Psoas muscle (tissue), 7 donors: ENCODE measurements at regions not wholly inside any gene's neighbourhood (a gene's known extent, or its start where the extent isn't known, plus 50 kb on each side); places are given as distances from the start of the nearest gene placed in this dataset.

Experiments used
- ATAC-seq, 4 donors: fragments of 200-7000 bp; cut with Tn5 transposase; one replicate each; pipeline ENCODE4 v1.9.1; 2020; ENCODE audit warnings: moderate library complexity in 3 of 4, mild to moderate bottlenecking in 2 of 4
- DNase-seq, 2 donors: peaks; one replicate each; pipeline ENCODE4 v3.0.0-alpha.2; 2020
- H3K27ac ChIP-seq: fragments of 200-600 bp; one replicate; pipeline ENCODE4 v1.8.0; 2022
- H3K27me3 ChIP-seq, 3 donors: fragments of 200-600 bp in 1 of 3; one replicate each; pipeline versions ENCODE4 v1.6.1 to v1.8.0; 2013 to 2022; ENCODE audit warnings: low read length in 2 of 3, mild to moderate bottlenecking in 2 of 3, moderate library complexity in 1 of 3; ENCODE audit not compliant: insufficient read depth in 3 of 3
- H3K36me3 ChIP-seq, 2 donors: fragments of 200-600 bp in 1 of 2; one replicate each; pipeline versions ENCODE4 v1.6.1 to v1.8.0; 2013 to 2022; ENCODE audit warnings: low read depth in 1 of 2, mild to moderate bottlenecking in 1 of 2, moderate library complexity in 1 of 2; ENCODE audit not compliant: insufficient read depth in 1 of 2
- H3K4me1 ChIP-seq: fragments of 200-600 bp; one replicate; pipeline ENCODE4 v1.8.0; 2022
- H3K4me3 ChIP-seq: fragments of 200-600 bp; one replicate; pipeline ENCODE4 v1.8.0; 2022; ENCODE audit warnings: mild to moderate bottlenecking
- H3K9me3 ChIP-seq: fragments of 200-600 bp; one replicate; pipeline ENCODE4 v1.8.0; 2022
- WGBS, 3 donors: extraction: QIAGEN DNeasy Blood & Tissue Kit; methylation state at CpG; one replicate each; pipeline versions ENCODE4 v1.1.6 to v1.1.7; 2013; 5-methylcytosine and 5-hydroxymethylcytosine counted together
- intact Hi-C, 2 donors: fragments of 100-400 bp; cut with DNase I; formaldehyde crosslinking; loops; one replicate each; pipeline versions ENCODE4 v1.11.0 to v1.14.2; 2022
- TF ChIP-seq, protein P1 (sequence below): fragments of 200-600 bp; IDR thresholded peaks from one replicate; pipeline ENCODE4 v1.8.0; 2022; ENCODE audit warnings: antibody characterized with exemption
- donor health status: healthy with polysubstance abuse.
- donor health status: DM: no; HTN: no; CAD: no; lungs with moderate emphysema.
- donor health status: Bipolar disorder and iron deficiency.
- donor health status: healthy.
- donor health status: DM: yes; HTN: yes; CAD: no.
- donor health status: DM: no; HTN: no; CAD: no.
- donor health status: DM: yes; HTN: yes; CAD: no.

DNA sequence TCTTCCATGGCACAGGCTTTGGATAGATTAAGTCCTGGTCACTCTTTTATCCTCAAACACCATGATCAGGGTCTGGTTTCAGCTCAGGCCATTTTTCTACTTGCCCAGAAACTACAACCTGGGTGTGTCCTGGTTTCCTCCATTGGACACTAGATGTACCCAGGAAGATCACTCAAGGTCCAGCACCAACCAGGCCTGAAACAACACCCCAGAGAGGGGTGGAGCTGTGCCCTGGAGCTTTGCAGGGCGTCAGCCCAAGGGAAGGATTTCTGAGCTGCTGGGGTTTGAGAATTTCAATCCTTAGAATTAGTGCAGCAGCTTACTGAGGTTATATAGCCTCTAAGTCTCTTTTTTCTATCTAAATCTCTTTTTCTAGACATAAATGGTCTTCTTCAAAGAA is 722.0 kb downstream of the MTRR start:
- Histone ChIP-seq H3K9me3 (no peaks in the 10 kb centered on the region), H3K36me3 (no peaks in the 10 kb centered on the region), H3K27ac (no peak overlapping the region), H3K4me3 (no peak overlapping the region), H3K4me1 (no peaks in the 10 kb centered on the region), H3K27me3 (no peaks in the 10 kb centered on the region)
- 40 to 48% (median 47%) methylated on average over 1 of the region's 1 CpG for WGBS, 3 donors
- intact Hi-C loops, result no loop called here
- TF ChIP-seq, protein P1, sequence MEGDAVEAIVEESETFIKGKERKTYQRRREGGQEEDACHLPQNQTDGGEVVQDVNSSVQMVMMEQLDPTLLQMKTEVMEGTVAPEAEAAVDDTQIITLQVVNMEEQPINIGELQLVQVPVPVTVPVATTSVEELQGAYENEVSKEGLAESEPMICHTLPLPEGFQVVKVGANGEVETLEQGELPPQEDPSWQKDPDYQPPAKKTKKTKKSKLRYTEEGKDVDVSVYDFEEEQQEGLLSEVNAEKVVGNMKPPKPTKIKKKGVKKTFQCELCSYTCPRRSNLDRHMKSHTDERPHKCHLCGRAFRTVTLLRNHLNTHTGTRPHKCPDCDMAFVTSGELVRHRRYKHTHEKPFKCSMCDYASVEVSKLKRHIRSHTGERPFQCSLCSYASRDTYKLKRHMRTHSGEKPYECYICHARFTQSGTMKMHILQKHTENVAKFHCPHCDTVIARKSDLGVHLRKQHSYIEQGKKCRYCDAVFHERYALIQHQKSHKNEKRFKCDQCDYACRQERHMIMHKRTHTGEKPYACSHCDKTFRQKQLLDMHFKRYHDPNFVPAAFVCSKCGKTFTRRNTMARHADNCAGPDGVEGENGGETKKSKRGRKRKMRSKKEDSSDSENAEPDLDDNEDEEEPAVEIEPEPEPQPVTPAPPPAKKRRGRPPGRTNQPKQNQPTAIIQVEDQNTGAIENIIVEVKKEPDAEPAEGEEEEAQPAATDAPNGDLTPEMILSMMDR, result no peak
- no peak for DNase-seq
- no peak for ATAC-seq

DNA sequence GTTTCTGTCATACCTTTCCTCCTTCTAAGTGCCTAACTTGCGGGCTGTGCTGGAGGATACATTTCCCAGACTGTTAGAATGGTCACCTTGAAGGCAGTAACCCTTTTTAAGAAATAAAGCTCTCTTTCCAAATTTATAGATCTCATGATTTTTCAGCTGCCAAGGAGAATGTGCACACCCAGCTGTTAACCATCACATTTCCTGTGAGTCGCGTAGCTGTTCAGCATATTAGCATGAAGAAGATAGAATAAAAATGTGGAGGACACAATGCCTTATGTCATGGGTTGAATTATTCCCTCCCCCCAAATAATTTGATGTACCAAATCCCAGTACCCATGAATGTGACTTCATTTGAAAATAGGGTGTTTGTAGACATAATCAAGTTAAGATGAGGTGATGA is 729.4 kb downstream of the MTRR start:
- no peak overlapping the region for H3K27ac ChIP-seq
- TF ChIP-seq, protein P1, result no peak
- 72 to 85% (median 80%) methylated on average over 3 of the region's 3 CpGs for WGBS, 3 donors
- no peaks in the 10 kb centered on the region for H3K27me3 ChIP-seq
- ATAC-seq, result no peak
- H3K36me3 ChIP-seq, result no peaks in the 10 kb centered on the region
- no peak overlapping the region for H3K4me3 ChIP-seq
- H3K4me1 ChIP-seq, result no peaks in the 10 kb centered on the region
- DNase-seq, result no peak
- H3K9me3 ChIP-seq, result no peaks in the 10 kb centered on the region
- intact Hi-C loops, result no loop called here

DNA sequence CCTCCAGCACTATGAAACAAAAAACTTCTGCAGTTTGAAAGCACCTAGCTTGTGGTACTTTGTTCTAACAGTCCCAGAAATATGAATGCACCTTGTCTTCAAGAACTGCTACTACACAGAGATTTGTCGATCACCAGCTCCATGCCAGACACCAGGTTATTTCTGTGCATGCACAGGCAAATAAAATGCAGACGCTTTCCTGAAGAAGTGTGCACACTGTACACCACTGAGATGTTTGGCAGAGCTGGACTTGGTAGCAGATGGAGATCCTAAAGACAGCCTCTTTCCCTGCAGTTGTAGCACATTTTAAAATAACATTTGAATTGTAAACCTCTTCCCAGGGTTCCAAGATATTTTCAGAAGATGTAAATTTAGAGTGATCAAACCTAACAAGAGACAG is 730.0 kb downstream of the MTRR start:
- WGBS, 3 donors, result 81 to 86% (median 83%) methylated on average over 2 of the region's 2 CpGs
- intact Hi-C loops, result no loop called here
- Histone ChIP-seq H3K9me3 (no peaks in the 10 kb centered on the region), H3K27me3 (no peaks in the 10 kb centered on the region), H3K4me3 (no peak overlapping the region), H3K36me3 (no peaks in the 10 kb centered on the region), H3K4me1 (no peaks in the 10 kb centered on the region), H3K27ac (no peak overlapping the region)
- TF ChIP-seq, protein P1, result no peak
- ATAC-seq (no peak), DNase-seq (no peak)

DNA sequence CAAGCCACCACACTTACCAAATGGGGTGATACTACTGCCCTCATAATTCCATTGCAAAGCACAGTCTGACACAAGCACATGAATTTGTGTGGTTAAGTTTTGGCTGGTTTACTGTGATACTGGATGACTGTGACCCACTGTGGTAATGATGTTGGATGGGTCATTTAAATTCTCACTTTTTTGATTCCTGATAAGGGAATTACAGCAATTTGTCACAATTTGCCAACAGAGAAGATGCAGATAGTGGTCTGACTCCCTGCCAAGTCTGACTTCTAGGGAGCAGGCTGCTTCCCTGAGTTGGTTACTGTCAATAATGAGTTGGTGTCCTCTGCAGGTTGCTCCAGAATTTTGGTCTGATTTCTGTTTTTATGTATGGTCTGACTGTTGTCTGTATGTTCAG is 731.9 kb downstream of the MTRR start:
- TF ChIP-seq, protein P1, result no peak
- H3K27me3 ChIP-seq, result no peaks in the 10 kb centered on the region
- no peak overlapping the region for H3K4me3 ChIP-seq
- no peaks in the 10 kb centered on the region for H3K36me3 ChIP-seq
- H3K27ac ChIP-seq, result no peak overlapping the region
- no peak for ATAC-seq
- no peaks in the 10 kb centered on the region for H3K4me1 ChIP-seq
- no peaks in the 10 kb centered on the region for H3K9me3 ChIP-seq
- DNase-seq, result no peak
- intact Hi-C loops, result no loop called here

DNA sequence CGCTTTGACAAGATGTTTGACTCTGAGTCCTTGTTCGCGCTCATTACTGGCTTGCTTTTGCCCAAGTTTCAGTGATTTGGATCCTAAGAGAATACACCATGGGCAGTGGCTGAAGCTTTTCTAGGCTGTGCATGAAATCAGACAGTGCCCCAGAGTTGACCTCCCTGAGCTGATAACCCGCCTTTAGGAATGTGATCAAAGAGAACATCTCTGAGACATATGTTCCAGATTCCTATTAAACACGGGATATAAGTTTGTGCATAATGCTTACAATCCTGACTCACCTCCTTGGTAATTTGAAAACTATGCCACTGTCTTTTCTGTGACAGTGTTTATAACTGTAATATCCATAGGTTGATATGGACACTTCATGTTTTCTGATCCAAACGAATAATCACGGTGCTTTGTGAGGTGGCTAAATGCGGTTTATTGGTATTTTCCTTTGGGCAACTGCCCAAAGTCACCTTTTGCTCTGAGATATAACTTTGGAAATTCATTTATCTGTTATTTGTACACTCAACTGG is 732.9 kb downstream of the MTRR start:
- TF ChIP-seq, protein P1, result no peak
- intact Hi-C loops, result no loop called here
- WGBS, 3 donors, result 62 to 66% (median 63%) methylated on average over 8 of the region's 8 CpGs

More for the DNA sequence above, 732.9 kb downstream of the MTRR start:
- H3K27ac ChIP-seq, result no peak overlapping the region
- ATAC-seq, result no peak
- H3K9me3 ChIP-seq, result no peaks in the 10 kb centered on the region
- H3K27me3 ChIP-seq, result no peaks in the 10 kb centered on the region
- H3K4me3 ChIP-seq, result no peak overlapping the region
- no peaks in the 10 kb centered on the region for H3K36me3 ChIP-seq
- no peak for DNase-seq
- no peaks in the 10 kb centered on the region for H3K4me1 ChIP-seq
